HCEC 1CT (cell line): ENCODE measurements at regions not wholly inside any gene's neighbourhood (a gene's known extent, or its start where the extent isn't known, plus 50 kb on each side); places are given as distances from the start of the nearest gene placed in this dataset.
"Not testable (repeated sequence)": the region's sequence is repeated elsewhere in the genome, so short reads cannot be mapped to it uniquely, and the experiment has no call there.

Experiments used
- DNase-seq: peaks from one replicate; pipeline ENCODE4 v3.0.0-alpha.2; 2017

DNA sequence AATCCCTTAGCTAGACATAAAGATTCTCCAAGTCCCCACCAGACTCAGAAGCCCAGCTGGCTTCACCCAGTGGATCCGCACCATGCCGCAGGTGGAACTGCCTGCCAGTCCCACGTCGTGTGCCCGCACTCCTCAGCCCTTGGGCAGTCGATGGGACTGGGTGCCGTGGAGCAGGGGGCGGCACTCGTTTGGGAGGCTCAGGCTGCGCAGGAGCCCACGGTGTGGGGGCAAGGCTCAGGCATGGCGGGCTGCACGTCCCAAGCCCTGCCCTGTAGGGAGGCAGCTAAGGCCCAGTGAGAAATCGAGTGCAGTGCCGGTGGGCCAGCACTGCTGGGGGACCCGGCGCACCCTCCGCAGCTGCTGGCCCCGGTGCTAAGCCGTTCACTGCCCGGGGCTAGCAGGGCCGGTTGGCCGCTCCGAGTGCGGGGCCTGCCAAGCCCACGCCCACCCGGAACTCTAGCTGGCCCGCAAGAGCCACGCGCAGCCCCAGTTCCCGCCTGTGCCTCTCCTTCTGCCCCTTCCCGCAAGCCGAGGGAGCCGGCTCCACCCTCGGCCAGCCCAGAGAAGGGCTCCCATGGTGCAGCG is 95.9 kb upstream of the DTNBP1 start:
- no peak for DNase-seq

DNA sequence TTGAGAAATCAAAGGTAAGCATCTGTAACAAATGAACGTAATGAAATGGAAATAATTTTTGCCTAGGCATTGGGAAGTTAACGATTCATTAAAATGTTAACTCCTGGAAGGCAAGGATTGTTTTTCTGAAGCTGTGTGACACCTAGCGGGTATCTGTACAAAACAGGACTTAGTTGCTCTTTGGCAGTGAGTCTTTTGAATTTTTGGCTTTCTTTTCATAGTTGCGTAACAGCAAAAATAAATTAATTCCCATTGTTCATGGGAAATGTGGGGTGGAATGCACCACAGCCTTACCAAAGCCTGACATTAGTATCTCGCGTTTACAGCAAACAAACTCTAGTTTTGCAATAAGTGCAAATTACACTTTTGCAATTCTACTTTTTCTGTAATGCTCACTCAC is 92.7 kb upstream of the DTNBP1 start:
- no peak for DNase-seq

DNA sequence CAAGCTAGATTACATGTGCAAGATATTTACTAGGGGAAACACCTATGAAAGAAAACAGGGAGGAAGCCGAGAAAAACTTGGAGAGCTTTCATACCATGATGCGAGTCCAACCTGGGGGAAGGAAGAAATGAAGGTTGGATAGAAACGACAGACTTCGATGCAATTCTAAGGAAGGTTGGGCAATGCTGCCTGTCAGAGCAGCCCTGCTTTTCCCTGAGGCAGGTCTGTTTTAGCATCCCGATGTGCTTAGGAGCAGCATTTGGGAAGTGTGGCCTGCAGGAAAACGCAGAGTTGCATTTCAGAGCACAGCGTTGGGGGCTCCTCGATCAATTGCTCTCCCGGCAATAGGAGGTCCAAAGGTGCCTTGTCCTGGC is 91.9 kb upstream of the DTNBP1 start:
- no peak for DNase-seq

DNA sequence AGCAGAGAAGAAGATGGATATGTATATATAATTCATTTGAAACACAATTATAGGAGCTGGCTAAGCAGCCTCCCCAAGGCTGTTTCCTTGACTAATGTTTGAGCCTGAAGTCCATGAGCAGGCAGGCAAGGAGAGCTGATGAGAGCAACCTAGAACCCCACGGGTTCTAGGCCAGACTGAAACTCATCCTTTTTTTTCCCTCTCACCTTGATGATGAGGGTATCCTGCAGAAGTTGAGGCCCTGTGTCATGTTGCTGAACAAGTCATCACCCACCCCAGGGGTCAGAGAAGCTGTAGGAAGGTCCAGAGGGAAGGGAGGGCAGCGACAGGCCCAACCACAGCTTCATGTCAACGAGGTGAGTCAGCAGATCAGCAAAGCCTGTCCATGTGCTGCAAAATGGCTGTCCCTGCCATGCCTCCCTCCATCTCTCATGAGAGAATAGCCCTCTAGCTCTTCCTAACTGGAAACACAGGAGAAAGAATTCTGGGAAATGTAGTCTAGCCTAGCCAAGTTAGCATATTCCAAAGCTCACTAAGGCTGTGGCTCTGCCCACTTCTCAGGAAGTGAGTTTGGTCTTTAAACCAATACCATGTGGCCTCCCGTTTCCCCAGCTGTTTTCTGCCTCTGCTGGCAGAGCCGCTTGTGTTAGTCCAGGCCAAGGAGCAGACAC is 91.3 kb upstream of the DTNBP1 start:
- DNase-seq: peak; percentile 6

DNA sequence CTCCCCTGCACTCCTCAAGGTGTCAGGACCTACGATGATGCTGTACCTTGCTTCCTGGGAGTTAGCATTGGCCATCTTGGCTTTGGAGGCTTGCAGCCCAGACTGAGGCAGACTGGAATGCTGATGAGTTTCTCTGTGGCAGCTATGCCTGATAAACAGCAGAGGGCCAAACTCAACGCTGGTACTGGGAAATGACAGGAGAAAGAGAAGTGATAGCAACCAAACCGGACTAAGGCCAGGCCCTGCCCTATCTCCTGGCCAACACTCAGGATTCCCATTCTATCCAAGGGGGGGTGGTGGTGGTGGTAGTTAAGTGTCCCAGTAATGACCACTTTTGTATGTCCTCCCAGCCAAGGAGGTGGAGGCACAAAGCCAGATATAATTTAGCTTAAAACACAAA is 90.0 kb upstream of the DTNBP1 start:
- DNase-seq: no peak

DNA sequence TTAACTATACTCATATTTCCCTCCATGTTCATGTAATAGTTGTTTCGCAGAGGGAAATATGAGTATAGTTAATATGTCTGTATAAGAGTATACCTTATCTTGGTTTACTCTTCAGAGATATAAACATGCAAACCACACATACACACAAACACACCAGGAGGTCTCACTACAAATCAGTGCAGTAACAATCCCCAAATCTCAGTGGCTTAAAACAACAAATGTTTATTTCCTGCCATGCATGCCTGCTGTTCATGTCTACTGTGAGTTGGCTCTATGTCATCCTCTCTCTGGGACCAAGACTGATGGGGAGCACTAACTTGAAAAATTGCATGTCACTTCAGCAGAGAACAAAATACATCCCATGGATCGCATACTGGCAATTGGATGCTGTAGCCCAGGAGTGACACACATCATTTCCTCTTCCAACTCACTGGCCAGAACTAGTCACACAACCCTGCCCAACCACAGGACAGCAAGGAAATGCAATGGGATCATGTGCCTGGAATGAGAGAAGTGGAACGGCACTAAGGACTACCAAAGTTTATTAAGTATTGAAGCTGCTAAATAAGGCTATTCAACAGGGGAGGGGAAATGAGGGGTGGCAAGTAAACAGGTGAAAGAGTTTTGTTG is 89.0 kb upstream of the DTNBP1 start:
- no peak for DNase-seq

DNA sequence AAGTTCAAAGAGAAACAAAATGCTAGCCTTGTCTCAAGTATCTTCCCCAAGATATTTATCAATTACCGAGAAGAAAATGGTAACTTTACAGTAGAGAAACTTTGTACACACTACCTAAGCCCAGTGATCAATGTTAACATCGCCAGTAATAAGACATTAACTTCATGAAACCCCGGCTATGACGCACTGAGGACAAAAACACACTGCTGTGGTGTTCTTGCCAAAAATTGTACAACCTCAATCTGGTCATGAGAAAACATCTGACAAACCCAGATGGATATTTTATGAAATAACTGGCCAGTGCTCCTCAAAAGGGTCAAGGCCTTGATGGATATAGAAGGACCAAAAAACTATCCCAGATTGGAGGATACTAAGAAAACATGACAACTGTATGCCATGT is 85.5 kb upstream of the DTNBP1 start:
- no peak for DNase-seq

DNA sequence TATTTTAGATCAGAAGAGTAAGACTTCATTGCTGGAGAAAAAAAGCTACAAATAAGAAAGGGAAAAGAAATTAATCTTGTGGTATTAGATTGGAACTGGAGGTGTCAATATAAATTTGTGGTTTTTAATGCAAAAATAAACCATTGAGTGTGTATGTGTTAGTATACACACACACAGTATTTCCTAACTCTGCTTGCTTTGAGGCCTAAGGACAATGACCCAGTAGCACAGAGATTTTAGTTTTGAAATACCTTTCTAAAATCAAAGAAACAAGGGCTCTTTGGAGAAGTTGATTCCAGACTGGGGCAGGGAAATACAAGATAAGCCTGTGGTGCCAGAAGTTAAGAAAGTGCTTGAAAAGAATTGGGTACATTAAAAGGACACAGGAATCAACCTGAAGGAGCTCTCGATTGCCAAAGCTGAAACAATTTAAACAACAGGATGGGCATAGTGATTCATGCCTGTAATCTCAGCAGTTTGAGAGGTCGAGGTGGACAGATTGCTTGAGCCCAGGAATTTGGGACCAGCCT is 84.6 kb upstream of the DTNBP1 start:
- DNase-seq: no peak

DNA sequence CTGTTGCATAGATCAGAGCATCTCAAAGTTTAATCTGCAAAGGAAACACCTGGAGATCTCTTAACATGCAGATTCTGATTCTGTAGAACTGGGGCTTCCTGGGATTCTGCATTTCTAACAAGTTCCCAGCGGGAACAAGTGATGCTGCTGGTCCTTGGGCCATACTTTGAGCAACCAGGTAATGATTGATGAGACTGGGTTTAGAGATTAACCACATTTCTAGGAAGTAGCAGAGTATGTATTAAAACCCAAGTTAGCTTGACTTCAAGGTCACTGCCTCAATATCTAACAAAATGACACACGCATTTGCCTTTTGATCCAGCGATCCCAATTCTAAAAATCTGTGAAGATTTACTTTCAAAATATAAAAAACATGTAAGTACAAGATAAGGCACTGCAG is 83.0 kb upstream of the DTNBP1 start:
- no peak for DNase-seq

DNA sequence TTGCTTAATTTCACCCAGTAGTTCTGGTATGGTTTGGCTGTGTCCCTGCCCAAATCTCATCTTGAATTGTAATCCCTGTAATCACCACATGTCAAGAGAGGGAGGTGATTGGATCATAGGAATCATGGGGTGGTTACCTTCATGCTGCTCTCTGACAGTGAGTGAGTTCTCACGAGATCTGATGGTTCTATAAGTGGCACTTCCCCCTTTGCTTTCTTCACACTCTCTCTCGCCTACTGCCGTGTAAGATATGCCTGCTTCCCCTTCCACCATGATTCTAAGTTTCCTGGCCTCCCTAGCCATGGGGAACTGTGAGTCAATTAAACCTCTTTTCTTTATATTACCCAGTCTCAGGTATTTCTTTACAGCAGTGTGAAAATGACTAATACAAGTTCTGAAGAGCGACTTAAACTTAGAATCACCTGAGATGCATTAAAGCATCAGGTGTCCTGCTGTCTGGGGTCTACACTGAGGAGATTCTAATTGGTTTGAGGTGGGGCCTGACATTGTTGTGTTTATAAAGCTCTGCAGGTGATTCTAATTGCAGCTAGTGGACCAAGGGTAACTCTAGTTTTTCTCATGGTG is 82.1 kb upstream of the DTNBP1 start:
- no peak for DNase-seq

DNA sequence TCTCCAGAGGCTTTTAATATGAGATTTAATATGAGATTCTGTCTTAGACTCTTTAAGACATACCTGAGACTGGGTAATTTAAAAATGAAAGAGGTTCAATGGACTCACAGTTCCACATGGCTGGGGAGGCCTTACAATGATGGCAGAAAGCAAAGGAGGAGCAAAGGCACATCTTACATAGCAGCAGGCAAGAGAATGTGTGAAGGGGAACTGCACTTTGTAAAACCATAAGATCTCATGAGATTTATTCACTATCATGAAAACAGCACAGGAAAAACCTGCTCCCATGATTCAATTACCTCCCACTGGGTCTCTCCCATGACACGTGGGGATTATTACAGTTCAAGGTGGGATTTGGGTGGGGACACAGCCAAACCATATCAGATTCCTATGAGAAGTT is 79.2 kb upstream of the DTNBP1 start:
- not testable (repeated sequence) for DNase-seq

DNA sequence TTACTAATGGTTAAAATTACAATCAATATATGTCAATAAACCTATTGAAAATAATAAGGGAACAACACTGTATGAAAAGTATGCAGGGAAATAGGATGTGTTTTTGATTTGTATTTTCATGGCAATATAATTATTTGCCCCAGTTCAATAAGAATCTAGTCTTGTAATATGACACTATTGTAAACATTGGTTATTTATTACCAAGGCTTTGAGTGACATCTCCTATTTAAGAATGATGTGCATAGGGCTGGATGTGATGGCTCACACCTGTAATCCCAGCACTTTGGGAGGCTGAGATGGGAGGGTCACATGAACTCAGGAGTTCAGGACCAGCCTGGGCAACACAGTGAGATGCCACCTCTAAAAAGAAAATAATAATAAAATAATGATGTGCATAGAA is 78.6 kb upstream of the DTNBP1 start:
- DNase-seq: no peak

DNA sequence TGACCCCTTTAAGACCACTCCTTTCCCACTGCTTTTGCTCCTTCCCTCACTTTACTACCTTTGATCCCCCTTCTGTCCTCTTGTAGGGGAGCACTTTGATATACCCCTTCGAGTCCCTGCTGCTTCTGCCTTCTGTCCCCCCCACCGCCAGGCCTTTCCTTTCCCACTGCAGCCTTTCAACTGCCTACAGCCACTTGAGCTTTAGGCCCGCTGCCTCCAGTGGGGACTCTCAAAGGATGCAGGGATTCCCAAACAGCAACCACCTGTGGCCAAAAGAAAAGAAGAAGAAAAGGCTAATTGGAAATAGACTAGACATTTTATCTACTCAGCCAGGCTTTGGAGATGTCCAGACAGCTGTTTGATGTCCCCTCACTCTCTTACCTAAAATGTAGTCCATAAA is 77.0 kb upstream of the DTNBP1 start:
- no peak for DNase-seq

DNA sequence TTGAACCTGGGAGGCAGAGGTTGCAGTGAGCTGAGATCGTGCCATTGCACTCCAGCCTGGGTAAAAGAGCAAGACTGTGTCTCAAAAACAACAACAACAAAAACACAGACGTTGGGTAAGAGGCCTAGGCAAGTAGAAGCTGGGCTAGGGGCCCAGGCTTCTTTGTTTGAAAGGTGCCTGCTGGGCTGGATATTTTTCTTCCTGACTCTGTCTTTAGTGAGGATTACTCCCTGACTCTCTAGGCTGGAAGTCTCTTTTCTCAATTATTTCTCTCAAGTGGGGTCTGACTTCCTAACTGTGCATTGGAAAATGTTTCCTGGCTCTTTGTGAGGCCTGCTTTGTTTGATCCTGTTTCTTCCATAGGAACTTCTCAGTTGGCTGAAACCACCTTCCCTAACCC is 76.5 kb upstream of the DTNBP1 start:
- DNase-seq: no peak

DNA sequence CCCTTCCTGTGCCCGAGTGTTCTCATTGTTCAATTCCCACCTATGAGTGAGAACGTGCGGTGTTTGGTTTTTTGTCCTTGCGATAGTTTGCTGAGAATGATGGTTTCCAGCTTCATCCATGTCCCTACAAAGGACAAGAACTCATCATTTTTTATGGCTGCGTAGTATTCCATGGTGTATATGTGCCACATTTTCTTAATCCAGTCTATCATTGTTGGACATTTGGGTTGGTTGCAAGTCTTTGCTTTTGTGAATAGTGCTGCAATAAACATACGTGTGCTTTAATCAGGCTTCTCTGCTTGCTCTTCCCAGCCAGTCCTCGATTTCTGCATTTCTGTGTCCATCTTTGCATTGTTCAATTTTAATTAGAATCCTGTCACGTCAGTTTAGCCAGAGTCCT is 75.4 kb upstream of the DTNBP1 start:
- not testable (repeated sequence) for DNase-seq

DNA sequence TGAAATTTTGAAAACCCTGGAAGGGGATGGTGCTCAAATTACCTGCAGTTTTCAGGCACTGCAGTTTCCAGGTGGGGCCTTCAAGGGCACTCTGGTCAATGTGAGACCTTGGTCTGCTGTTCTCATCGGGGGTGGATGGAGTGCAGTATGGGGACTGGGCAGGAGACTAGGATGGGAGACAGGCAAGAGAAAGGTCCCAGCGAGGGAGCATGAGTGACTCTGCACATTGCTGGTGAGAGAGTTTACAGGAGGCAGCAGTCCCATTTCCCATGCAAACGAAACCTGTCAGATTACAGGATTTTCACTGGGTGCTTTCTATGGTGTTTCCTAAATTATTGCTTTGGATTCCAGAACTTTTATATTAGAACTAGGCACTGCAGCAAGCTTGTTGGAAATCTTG is 73.5 kb upstream of the DTNBP1 start:
- DNase-seq: no peak

DNA sequence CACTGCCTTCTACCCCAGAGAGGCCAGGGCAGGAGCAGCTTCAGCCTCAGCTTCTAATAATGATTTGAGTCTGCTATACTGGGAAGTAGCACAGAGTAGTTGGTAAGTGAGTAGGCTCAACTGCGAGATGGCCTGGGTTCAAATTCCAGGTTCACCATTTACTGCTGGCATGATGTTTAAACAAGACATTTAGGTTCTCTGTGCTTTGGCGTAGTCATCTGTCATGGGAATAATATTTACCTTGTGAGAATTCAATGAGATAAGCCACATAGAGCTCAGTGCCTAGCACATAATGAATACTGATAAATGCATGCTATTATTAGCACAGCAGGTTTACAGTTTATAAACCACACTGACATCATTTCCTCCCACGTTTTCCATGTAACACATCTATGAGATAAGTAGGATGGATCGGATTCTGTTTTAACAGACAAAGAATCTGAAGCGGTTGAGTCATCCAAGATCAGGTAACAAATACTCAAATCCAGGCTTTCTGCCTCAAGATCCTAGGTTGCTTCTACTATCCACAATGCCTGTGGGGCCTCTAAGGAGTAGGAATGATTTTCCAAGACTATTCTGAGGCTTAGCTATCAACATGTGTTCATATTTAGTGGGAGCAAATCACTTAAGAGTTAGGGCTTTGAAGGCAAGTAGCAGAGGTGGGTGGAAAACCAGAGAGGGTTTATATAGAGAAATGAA is 72.9 kb upstream of the DTNBP1 start:
- DNase-seq: no peak

DNA sequence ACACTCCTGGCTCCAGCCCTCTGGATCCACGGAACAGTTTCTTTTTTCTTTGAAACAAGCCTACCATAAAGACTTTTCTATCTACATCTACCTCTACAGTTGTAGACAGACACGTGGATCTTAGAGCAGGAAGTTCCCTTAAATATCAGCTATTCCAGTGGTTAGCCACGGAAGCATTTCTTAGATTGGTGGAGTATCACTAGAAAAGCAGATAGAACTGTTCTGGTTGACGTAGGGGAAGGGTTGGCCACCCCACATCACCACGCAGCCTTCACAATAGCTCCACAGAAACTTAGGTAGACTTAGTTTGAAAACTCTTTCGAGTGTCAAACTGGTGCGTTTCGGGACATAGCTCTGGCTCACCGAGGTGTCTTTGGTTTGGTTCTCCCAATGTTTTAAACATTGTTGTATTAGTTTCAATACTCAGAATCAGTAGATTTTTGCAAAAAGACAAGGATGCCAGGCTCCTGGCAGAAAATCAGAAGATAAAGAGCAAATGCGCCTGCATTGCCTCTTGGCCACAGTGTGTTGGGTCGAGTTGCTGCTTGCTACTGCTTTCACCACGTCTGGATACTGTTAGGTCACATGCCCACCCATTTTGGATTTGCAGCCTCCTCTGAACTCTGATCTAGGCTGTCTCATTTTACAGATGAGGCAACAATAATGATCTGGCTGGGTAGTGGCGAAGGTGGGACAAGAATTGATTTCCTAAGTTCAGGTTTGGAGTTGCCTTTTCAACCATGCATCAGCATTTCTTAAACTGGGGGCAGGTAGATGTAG is 71.5 kb upstream of the DTNBP1 start:
- DNase-seq: no peak

DNA sequence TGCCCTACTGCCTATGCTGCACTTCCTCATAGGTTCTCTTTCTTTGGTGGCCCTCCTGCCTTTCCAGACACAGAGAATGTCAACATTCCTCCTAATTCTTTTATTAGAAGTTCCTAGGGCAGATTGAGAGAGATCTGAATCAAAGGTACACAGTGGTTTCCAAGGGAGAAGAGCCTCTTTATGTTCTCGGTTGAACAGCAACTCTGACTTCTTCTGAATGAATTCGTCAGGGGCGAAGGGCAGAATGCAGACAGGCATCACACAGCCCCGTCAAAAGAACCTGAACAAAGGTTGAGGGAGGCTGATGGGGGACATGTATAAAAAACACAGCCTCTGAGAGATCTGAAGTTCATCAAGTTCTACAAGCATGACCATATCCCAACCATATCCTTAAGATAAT is 68.1 kb upstream of the DTNBP1 start:
- DNase-seq: no peak

DNA sequence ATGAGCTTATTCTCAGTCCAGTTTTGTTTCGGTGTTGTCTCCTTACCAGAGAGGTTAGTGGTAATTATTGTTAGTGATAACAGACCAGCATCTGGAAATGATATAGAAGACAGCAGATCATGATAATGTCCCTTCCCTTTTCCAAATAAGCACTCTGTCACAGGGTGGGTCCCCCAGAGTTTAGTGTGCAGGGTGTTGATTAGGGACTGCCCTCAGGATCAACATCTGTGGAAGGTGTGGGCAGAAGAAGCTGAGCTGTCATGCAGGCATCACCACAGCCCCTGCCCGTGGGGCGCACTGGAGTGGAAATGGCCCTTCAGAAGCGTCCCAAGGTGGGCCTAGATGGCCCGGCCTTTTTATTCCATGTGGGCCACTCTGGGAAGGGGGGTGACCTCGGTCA is 67.6 kb upstream of the DTNBP1 start:
- DNase-seq: no peak

DNA sequence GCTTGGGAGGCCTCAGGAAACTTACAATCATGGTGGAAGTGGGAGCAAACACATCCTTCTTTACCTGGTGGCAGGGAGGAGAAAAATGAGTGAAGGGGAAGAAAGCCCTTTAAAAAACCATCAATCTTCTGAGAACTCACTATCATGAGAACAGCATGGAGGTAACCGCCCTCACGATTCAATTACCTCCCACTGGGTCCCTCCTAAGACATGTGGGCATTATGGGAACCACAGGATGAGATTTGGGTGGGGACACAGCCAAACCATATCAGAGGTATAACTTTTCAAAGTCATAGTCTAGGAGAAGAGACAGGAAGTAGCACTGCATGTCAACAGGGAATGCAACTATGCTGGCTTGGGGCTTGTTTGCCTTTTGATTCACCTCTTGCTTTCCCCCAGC is 59.9 kb upstream of the DTNBP1 start:
- DNase-seq: no peak

DNA sequence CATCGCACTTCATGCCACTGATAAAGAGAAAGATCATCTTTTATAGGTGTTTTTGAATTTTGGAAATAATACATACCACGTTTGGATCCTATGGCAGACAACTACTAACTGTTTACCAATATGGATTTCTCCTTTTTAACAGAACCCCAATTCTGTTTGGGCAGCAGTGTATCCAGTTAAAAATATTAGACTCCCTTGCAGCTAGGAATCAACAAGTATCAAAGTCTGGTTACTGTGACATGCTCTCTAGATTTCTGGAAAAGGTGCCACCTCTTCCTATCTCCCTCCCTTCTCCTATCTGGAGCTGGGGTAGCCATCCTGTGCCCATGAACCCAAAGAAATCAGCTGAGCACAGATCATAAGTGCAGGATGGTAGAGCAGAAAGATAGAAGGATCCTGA is 54.1 kb upstream of the DTNBP1 start:
- DNase-seq: no peak

DNA sequence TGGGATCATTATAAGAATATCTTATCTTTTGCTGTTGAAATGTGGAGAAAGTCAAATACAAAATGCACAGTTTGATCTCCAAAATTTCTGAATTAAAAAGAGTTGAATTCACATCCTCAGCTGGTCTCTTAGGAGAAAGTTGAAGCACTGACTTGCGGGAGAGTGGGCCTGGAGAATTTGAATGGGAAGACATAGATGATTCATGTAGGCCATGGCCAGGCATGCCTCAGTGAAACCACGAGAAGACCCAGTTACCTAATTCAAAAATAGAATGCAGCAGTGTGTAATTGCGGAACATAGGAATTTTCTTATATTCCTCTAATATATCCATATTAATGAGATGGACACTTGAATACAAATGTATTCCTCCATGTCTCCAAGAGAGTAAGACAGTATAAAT is 53.0 kb upstream of the DTNBP1 start:
- DNase-seq: no peak
